ENCODE measurements at regions not wholly inside any gene's neighbourhood (a gene's known extent, or its start where the extent isn't known, plus 50 kb on each side); places are given as distances from the start of the nearest gene placed in this dataset.

- no peak for FAIRE-seq
- no peak for DNase-seq (ENCODE audit: low spot score)
Observed at GRCh38 chr12:27382924-27383323, 50.3 kb downstream of the BMAL2 start.

- peak; percentile 64 for DNase-seq (ENCODE audit: low spot score)
- peak; percentile 51 for FAIRE-seq
Observed at GRCh38 chr12:27383429-27384260, 51.0 kb downstream of the BMAL2 start.

GRCh38 chr12:27384261-27384590 is 51.6 kb downstream of the BMAL2 start:
- FAIRE-seq (no peak), DNase-seq (ENCODE audit: low spot score) (no peak)

GRCh38 chr12:27385766-27386564 is 53.3 kb downstream of the BMAL2 start:
- FAIRE-seq: no peak
- DNase-seq (ENCODE audit: low spot score): no peak

- DNase-seq (ENCODE audit: low spot score): peak; percentile 34
- FAIRE-seq: peak; percentile 74
Observed at GRCh38 chr12:27387473-27387872, 54.8 kb downstream of the BMAL2 start.

- FAIRE-seq (no peak), DNase-seq (ENCODE audit: low spot score) (no peak)
Observed at GRCh38 chr12:27388650-27389049, 56.0 kb downstream of the BMAL2 start.

- FAIRE-seq (no peak), DNase-seq (ENCODE audit: low spot score) (no peak)
Observed at GRCh38 chr12:27394676-27395075, 51.9 kb upstream of the SMCO2 start.

GRCh38 chr12:27396216-27396815 is 50.2 kb upstream of the SMCO2 start:
- no peak for DNase-seq (ENCODE audit: low spot score)
- no peak for FAIRE-seq
